ENCODE measurements at regions not wholly inside any gene's neighbourhood (a gene's known extent, or its start where the extent isn't known, plus 50 kb on each side); places are given as distances from the start of the nearest gene placed in this dataset.

GRCh38 chr18:49725809-49726674 lies 87.3 kb downstream of the ACAA2 start (continued):
- TF ChIP-seq CHD7 (IDR thresholded peaks at IDR 0.05; ENCODE audit: insufficient replicate concordance, low read length) (no peak), JUND (IDR thresholded peaks at IDR 0.05; ENCODE audit: low read length) (peak; percentile 74; the same call in 1 of the 2 replicates), EZH2 (IDR thresholded peaks at IDR 0.05; ENCODE audit: low read depth, low read length, severe bottlenecking) (no peak)

Measured in H1 (cell line).